CD4-positive, alpha-beta T cell treated with Interferon gamma for 1 hour (primary cell): ENCODE measurements at regions not wholly inside any gene's neighbourhood (a gene's known extent, or its start where the extent isn't known, plus 50 kb on each side); places are given as distances from the start of the nearest gene placed in this dataset.
"Not testable (repeated sequence)": the region's sequence is repeated elsewhere in the genome, so short reads cannot be mapped to it uniquely, and the experiment has no call there.

ENCODE experiments used
- DNase-seq: peaks from one replicate; pipeline ENCODE4 v3.0.0-alpha.2; 2020

DNA sequence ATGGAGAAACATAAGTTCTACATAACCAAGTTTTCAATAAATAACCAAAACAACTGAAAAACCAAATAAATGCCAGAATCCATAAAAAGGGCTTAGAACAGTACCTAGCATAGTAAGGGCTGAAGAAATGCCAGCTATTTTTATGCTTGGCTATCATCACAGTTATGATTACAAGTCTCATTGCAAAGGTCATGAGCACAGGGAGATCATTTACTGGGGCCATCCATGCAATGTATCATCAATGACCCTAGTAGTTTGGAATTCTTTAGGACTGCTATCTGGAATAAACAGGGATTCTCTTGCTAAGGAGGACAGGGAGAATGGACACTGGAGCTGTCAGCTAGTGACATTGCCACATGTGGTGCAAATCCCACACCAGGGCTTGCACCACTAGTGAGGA, 92.5 kb upstream of the NAP1L1 start:
- no peak for DNase-seq

DNA sequence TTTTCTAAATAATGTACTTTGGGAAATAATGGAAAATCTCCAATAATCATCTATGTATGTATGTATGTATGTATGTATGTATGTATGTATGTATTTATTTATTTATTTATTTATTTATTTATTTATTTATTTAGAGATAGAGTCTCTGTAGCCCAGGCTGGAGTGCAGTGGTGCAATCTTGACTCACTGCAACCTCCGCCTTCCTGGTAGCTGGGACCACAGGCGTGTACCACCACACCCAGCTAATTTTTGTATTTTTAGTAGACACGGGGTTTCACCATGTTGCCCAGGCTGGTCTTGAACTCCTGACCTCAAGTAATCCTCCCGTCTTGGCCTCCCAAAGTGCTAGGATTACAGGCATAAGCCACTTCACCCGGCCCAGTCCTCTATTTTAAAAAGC, 91.5 kb upstream of the NAP1L1 start:
- not testable (repeated sequence) for DNase-seq

GRCh38 chr12:76173756-76174155, 89.3 kb upstream of the NAP1L1 start:
- no peak for DNase-seq

GRCh38 chr12:76158518-76159321, 74.2 kb upstream of the NAP1L1 start:
- peak; percentile 57 for DNase-seq

GRCh38 chr12:76156726-76157125, 72.2 kb upstream of the NAP1L1 start:
- DNase-seq, result no peak

DNA sequence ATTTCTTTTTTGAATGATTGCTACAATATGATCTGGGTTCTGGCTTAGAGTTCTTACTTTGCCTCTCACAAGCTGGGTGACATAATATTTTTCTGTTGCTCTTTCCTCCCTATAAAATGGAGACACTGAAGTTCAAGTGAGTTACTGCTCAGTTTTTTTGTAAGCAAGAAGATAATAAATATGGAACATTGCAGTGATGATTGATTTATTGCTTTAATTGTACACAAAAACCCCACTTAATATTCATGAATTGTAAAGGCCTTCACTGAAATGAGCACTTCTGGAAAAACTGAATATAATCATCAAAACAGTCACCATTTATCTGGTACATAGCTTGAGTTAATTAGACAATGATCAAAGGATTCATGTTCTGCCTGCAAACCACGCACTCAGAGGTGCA, 71.8 kb upstream of the NAP1L1 start:
- DNase-seq, result no peak

GRCh38 chr12:76155157-76155670, 70.7 kb upstream of the NAP1L1 start:
- no peak for DNase-seq

- no peak for DNase-seq
These were observed 69.1 kb upstream of the NAP1L1 start for GRCh38 chr12:76153616-76154015.

GRCh38 chr12:76152181-76152807, 67.8 kb upstream of the NAP1L1 start:
- peak; percentile 11 for DNase-seq

DNA sequence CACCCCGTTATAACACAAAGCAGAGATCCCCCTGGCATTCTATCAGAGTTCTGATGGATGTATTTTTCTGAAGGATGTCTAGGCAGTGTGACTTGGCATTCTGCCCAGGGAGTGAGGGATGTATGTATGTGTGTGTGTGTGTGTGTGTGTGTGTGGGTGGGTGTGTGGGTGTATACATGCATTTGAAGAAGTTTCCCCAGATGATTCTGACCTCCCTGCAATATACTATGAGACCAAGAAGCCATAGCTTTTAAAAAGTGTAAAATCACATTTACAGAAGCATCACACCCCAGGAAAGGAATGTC, 59.7 kb upstream of the NAP1L1 start:
- peak; percentile 14 for DNase-seq

DNA sequence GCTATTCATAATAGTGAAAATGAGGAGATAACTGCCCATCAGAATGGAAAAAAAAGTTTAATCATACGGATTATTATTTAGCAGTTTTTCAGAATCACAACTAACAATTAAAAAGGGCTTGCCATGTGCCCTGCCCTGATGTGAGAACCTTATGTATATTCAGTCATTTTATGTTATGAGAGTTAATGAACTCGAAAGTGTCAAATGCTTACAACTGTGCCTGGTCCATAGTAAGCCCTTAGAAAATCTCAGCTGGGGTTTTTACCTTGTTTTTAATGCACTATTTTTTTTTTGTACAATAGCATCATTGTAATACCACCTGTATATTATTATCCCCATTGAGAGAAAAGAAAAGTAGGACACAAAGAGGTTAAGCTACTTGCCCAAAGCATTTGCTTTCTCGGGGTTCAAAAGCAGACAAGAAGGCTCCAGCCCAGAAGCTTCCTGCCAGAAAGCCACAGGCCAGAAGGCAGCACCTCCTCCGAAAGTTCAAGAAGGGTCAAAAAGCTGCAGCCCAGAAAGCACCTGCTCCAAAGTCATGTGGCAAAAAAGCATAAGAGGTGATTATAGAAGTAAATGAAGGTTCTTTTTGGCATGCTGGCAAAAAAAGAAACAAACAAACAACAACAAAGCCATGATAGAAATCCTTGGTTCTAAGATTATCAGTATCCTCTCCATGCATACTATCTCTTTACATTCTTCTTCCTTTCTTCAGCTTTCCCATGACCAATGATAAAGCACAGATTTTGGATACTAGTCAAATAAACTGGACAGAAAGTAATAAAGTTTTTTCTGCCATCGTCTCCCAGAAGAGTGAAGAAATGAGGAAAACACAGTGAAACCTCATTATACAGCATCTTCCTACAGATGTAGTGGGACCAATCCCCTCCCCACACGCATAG, 59.1 kb upstream of the NAP1L1 start:
- DNase-seq, result peak; percentile 14

DNA sequence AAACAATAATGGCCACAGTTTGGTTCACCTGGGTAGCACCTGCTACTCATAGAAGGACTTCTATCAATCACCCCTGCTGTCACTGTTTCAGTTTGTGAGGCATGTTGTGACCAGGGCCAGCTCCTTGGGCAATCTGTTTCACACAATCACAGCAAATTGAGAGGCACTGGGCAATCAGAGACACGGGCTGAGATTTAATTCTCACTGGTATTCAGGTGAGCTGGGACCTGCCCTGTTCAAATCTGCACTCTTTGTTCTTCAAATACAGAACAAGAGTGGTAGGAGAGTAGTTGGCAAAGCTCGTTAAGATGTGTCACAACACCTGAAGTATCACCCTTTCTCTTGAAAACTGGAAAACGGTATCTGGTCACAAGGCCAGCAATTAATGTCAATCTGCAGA, 57.8 kb upstream of the NAP1L1 start:
- no peak for DNase-seq

GRCh38 chr12:76138656-76139055, 54.2 kb upstream of the NAP1L1 start:
- no peak for DNase-seq

DNA sequence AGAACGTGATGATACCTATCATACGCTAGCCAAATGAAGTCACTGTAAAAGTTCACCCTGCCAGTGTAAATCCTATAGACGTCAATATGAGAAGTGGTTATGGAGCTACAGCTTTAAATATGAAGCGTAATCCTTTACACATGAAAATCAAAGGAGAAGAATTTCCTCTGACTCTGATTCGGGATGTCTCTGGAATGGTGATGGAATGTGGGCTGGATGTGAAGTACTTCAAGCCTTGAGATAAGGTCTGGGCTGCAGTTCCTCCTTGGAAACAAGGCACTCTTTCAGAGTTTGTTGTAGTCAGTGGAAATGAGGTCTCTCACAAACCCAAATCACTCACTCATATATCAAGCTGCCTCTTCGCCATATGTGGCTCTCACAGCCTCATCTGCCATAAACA, 53.1 kb upstream of the NAP1L1 start:
- DNase-seq, result no peak

DNA sequence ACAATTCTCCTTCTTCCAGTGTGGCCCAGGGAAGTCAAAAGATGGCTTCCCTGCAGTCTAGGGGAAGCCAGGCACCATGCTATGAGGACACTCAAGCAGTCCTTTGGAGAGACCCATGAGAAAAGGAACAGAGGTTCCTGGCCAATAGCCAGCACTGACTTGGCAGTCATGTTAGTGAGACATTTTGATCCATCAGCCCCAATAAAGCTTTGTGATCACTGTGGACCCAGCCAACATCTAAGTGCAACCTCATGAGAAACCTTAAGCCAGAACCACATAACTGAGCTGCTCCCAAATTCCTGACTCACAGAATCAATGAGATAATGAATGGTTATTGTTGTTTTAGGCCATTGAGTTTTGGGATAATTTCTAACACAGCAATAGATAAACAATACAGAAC, 51.0 kb upstream of the NAP1L1 start:
- DNase-seq, result no peak
